Progenitor cell of endocrine pancreas (in vitro differentiated cells): ENCODE measurements at regions not wholly inside any gene's neighbourhood (a gene's known extent, or its start where the extent isn't known, plus 50 kb on each side); places are given as distances from the start of the nearest gene placed in this dataset.

Source experiments
- DNase-seq: peaks from one replicate; pipeline ENCODE4 v3.0.0; 2021; ENCODE audit warnings: low spot score; ENCODE audit not compliant: unreplicated experiment
- H3K27ac Mint-ChIP-seq: 2 replicates; pipeline ENCODE4 v1.8.0; 2021; ENCODE audit warnings: mild to moderate bottlenecking, moderate library complexity, mixed read lengths
- H3K27me3 Mint-ChIP-seq: 2 replicates; pipeline ENCODE4 v1.8.0; 2021; ENCODE audit warnings: mixed read lengths
- H3K36me3 Mint-ChIP-seq: 2 replicates; pipeline ENCODE4 v1.8.0; 2022; ENCODE audit warnings: mixed read lengths; ENCODE audit not compliant: insufficient read depth
- H3K4me1 Mint-ChIP-seq: 2 replicates; pipeline ENCODE4 v1.8.0; 2021; ENCODE audit warnings: low read depth, mixed read lengths
- H3K4me3 Mint-ChIP-seq: 2 replicates; pipeline ENCODE4 v1.8.0; 2021; ENCODE audit warnings: low read depth, mild to moderate bottlenecking, moderate library complexity, mixed read lengths
- H3K9me3 Mint-ChIP-seq: 2 replicates; pipeline ENCODE4 v1.8.0; 2021; ENCODE audit warnings: low read depth, mixed read lengths
- TF ChIP-seq, protein P1 (sequence below): fragments of 200-600 bp; sonication (generic); IDR thresholded peaks from one replicate; pipeline ENCODE4 v1.5.0; 2021; ENCODE audit warnings: antibody characterized with exemption, mild to moderate bottlenecking; ENCODE audit not compliant: unreplicated experiment

DNA sequence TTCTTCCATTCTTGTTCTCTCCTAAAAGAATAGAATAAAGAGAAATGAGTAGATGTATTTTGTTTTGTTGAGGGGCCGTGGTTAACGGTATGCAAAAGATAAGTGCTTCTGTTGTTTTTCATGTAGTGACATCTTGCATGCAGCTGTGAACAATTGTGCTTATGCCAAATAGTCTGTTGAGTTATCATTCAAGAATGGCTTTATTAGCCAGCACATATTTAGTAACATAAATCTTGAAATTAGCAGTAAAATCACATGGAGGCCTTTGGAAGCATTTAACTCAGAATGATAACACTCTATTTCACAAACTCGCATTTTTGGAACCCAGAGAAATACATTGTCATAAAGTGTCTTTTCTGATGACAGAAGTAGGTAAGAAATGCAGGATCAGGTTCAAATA is 1772.0 kb upstream of the FLRT2 start:
- no peak for DNase-seq
- H3K4me1 Mint-ChIP-seq: peaks cover 7% of the 10 kb centered on the region
- no peaks in the 10 kb centered on the region for H3K27me3 Mint-ChIP-seq
- H3K36me3 Mint-ChIP-seq: no peaks in the 10 kb centered on the region
- no peak overlapping the region for H3K27ac Mint-ChIP-seq
- TF ChIP-seq, protein P1, sequence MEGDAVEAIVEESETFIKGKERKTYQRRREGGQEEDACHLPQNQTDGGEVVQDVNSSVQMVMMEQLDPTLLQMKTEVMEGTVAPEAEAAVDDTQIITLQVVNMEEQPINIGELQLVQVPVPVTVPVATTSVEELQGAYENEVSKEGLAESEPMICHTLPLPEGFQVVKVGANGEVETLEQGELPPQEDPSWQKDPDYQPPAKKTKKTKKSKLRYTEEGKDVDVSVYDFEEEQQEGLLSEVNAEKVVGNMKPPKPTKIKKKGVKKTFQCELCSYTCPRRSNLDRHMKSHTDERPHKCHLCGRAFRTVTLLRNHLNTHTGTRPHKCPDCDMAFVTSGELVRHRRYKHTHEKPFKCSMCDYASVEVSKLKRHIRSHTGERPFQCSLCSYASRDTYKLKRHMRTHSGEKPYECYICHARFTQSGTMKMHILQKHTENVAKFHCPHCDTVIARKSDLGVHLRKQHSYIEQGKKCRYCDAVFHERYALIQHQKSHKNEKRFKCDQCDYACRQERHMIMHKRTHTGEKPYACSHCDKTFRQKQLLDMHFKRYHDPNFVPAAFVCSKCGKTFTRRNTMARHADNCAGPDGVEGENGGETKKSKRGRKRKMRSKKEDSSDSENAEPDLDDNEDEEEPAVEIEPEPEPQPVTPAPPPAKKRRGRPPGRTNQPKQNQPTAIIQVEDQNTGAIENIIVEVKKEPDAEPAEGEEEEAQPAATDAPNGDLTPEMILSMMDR: no peak
- H3K4me3 Mint-ChIP-seq: no peak overlapping the region
- no peaks in the 10 kb centered on the region for H3K9me3 Mint-ChIP-seq

DNA sequence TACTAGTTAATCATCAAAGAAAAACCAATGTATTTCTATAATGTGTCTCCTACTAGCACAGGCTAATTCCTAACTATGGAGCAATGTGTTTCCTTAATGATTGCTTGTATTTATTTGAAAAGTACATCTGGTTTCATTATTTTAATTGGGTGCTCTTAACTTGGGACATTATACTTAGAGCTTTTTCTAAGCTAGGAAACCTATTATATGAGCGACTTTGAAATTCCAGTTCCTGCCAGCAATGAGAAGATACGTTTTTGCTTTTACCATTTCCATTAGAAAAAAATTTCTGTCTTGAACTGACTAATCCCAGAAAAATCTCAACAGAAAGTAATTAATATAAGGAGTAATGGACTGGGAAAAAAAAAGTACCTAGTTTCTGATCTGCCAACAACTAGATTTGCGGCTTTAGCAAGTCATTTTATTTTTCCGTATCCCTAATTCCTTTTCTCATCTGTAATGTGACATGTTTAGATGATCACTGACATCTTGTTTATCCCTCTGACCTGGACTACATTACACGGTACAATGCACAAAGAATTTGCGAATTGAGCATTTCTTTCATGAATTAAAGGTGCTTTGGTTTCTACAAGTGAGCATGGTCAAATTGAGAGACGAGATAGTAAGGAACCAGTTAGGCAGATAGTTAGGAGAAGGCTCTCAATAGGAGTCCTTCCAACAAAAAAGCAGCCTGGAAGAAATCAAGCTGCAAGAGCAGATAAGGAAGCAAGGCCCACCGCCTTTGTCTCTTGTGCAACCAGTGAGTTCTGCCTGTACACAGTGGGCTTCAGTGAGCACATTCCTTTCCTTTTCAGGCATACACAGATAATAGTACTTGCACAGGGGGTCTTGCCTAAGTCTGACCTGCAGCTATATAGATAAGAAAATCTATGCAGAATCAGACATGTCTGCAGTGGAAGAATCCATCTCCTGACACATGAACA is 1765.0 kb upstream of the FLRT2 start:
- no peak overlapping the region for H3K27ac Mint-ChIP-seq
- H3K36me3 Mint-ChIP-seq: no peaks in the 10 kb centered on the region
- H3K27me3 Mint-ChIP-seq: no peaks in the 10 kb centered on the region
- H3K4me1 Mint-ChIP-seq: peaks cover 9% of the 10 kb centered on the region
- no peak overlapping the region for H3K4me3 Mint-ChIP-seq
- TF ChIP-seq, protein P1: no peak
- no peak for DNase-seq
- H3K9me3 Mint-ChIP-seq: peaks cover 4% of the 10 kb centered on the region

DNA sequence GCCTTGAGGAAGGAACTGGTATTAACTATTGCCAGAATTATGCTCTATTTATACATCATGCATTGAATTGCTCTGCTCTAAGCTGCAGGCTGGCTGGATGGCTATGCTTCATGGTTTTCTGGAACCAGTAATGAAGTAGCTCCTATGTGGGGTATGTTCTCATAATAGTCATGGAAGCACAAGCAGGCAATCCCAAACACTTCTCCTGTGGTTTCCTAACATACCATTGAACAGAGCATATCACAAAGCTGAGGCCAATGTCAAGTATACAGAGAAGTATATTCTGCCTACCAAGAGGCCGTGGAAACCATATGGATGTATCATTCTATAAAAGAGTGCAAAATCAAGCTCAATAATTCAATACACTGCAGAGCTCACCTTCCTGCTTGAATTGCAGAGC is 1752.4 kb upstream of the FLRT2 start:
- Mint-ChIP-seq H3K9me3 (no peaks in the 10 kb centered on the region), H3K27ac (no peak overlapping the region), H3K36me3 (no peaks in the 10 kb centered on the region), H3K27me3 (no peaks in the 10 kb centered on the region), H3K4me3 (no peak overlapping the region), H3K4me1 (peaks cover 10% of the 10 kb centered on the region)
- TF ChIP-seq, protein P1: no peak
- no peak for DNase-seq

DNA sequence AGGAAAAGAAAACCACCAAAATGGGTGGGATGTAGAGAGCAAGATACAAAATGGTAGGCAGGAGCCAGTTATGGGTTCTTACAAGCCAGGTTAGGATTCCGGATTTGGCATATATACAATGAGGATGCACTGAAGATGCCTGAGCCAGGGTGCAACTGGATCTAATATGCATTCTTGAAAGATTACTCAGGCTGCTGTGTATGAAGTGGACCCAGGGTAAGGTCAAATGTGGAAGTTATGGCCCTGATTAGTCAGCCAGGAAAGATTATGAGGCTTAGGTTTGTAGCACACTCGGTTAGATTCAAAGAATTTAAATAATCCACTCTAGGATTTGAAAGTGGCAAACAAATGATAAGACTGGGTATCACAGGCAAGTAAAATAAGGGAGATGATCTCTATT is 1750.7 kb upstream of the FLRT2 start:
- no peak overlapping the region for H3K27ac Mint-ChIP-seq
- H3K4me3 Mint-ChIP-seq: no peak overlapping the region
- H3K4me1 Mint-ChIP-seq: peaks cover 8% of the 10 kb centered on the region
- no peak for DNase-seq
- H3K27me3 Mint-ChIP-seq: no peaks in the 10 kb centered on the region
- H3K36me3 Mint-ChIP-seq: no peaks in the 10 kb centered on the region
- TF ChIP-seq, protein P1: no peak
- H3K9me3 Mint-ChIP-seq: no peaks in the 10 kb centered on the region

DNA sequence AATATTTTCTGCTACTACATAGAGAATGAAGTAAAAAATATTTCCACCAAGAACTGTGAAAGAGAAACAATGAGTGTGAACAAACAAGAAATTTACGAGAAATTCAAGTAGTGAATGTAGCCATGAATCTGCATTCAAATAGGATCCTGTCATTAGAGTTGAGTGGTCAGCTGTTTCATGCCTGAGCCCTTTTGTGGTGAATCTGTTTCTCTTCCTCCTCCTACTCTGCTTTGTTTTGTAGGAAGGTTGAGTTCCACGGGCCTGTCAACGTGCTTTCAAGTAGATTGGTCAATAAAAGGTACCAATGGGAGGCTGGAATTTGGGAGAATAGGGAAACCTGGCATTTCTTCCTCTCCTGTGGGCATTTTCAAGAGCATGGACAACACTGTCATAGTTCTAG is 1749.6 kb upstream of the FLRT2 start:
- Mint-ChIP-seq H3K36me3 (no peaks in the 10 kb centered on the region), H3K9me3 (no peaks in the 10 kb centered on the region), H3K4me1 (peaks cover 8% of the 10 kb centered on the region), H3K27me3 (no peaks in the 10 kb centered on the region), H3K4me3 (no peak overlapping the region), H3K27ac (no peak overlapping the region)
- TF ChIP-seq, protein P1: no peak
- no peak for DNase-seq
